Left ventricle myocardium superior (tissue), 1 donor: ENCODE measurements at regions not wholly inside any gene's neighbourhood (a gene's known extent, or its start where the extent isn't known, plus 50 kb on each side); places are given as distances from the start of the nearest gene placed in this dataset.
"Not testable (repeated sequence)": the region's sequence is repeated elsewhere in the genome, so short reads cannot be mapped to it uniquely, and the experiment has no call there.

Source experiments
- ATAC-seq: fragments of 200-7000 bp; cut with Tn5 transposase; one replicate; pipeline ENCODE4 v1.9.1; 2020; ENCODE audit warnings: mild to moderate bottlenecking, moderate library complexity
- DNase-seq: peaks from one replicate; pipeline ENCODE4 v3.0.0-alpha.2; 2020
- intact Hi-C: fragments of 100-400 bp; cut with micrococcal nuclease; formaldehyde crosslinking; loops from one replicate; pipeline ENCODE4 v1.11.0; 2022
- donor health status: DM: no; HTN: yes; CAD: no; lungs with severe emphysema.

GRCh38 chr9:97187706-97188105 is 119.8 kb upstream of the CCDC180 start:
- ATAC-seq, intact Hi-C loops, DNase-seq: not testable (repeated sequence)

- no peak for DNase-seq
- intact Hi-C loops: no loop called here
- no peak for ATAC-seq
Observed at GRCh38 chr9:97186493-97186892, 121.0 kb upstream of the CCDC180 start.

- ATAC-seq, DNase-seq, intact Hi-C loops: not testable (repeated sequence)
Observed at GRCh38 chr9:97182532-97182931, 124.9 kb upstream of the CCDC180 start.

GRCh38 chr9:97179616-97180015 is 127.8 kb upstream of the CCDC180 start:
- DNase-seq (no peak), ATAC-seq (no peak)
- intact Hi-C loops: no loop called here

GRCh38 chr9:97176206-97176605 is 131.3 kb upstream of the CCDC180 start:
- intact Hi-C loops: no loop called here
- DNase-seq: no peak
- peak; percentile 33 for ATAC-seq

- DNase-seq, ATAC-seq, intact Hi-C loops: not testable (repeated sequence)
Observed at GRCh38 chr9:97168174-97168573, 129.2 kb upstream of the CTSV start.

GRCh38 chr9:97166496-97167138 is 127.7 kb upstream of the CTSV start:
- ATAC-seq, intact Hi-C loops, DNase-seq: not testable (repeated sequence)

- DNase-seq (no peak), ATAC-seq (no peak)
- intact Hi-C loops: no loop called here
Observed at GRCh38 chr9:97160255-97160654, 121.3 kb upstream of the CTSV start.

GRCh38 chr9:97158722-97159121 is 119.8 kb upstream of the CTSV start:
- ATAC-seq, intact Hi-C loops, DNase-seq: not testable (repeated sequence)

- DNase-seq, ATAC-seq, intact Hi-C loops: not testable (repeated sequence)
Observed at GRCh38 chr9:97155441-97155840, 116.5 kb upstream of the CTSV start.

GRCh38 chr9:97153967-97154366 is 115.0 kb upstream of the CTSV start:
- DNase-seq (no peak), ATAC-seq (no peak)
- intact Hi-C loops: no loop called here

- DNase-seq, intact Hi-C loops, ATAC-seq: not testable (repeated sequence)
Observed at GRCh38 chr9:97153160-97153559, 114.2 kb upstream of the CTSV start.

- DNase-seq, intact Hi-C loops: not testable (repeated sequence)
Observed at GRCh38 chr9:97150471-97150870, 111.5 kb upstream of the CTSV start.

GRCh38 chr9:97148428-97148827 is 109.5 kb upstream of the CTSV start:
- not testable (repeated sequence) for DNase-seq, ATAC-seq

More at GRCh38 chr9:97150471-97150870, 111.5 kb upstream of the CTSV start:
- not testable (repeated sequence) for ATAC-seq

GRCh38 chr9:97145680-97146079 is 106.7 kb upstream of the CTSV start:
- DNase-seq, intact Hi-C loops, ATAC-seq: not testable (repeated sequence)

More at GRCh38 chr9:97148428-97148827, 109.5 kb upstream of the CTSV start:
- intact Hi-C loops: not testable (repeated sequence)

- no peak for DNase-seq
- intact Hi-C loops: no loop called here
- ATAC-seq: no peak
Observed at GRCh38 chr9:97140566-97140965, 101.6 kb upstream of the CTSV start.

GRCh38 chr9:97136421-97136820 is 97.5 kb upstream of the CTSV start:
- intact Hi-C loops: no loop called here

GRCh38 chr9:97133966-97134365 is 95.0 kb upstream of the CTSV start:
- ATAC-seq, intact Hi-C loops, DNase-seq: not testable (repeated sequence)

More at GRCh38 chr9:97136421-97136820, 97.5 kb upstream of the CTSV start:
- DNase-seq (no peak), ATAC-seq (no peak)

GRCh38 chr9:97132865-97133264 is 93.9 kb upstream of the CTSV start:
- intact Hi-C loops: no loop called here
- DNase-seq (no peak), ATAC-seq (no peak)

- intact Hi-C loops, ATAC-seq, DNase-seq: not testable (repeated sequence)
Observed at GRCh38 chr9:97130864-97131263, 91.9 kb upstream of the CTSV start.

GRCh38 chr9:97130387-97130786 is 91.4 kb upstream of the CTSV start:
- intact Hi-C loops, DNase-seq, ATAC-seq: not testable (repeated sequence)
